ENCODE measurements at regions not wholly inside any gene's neighbourhood (a gene's known extent, or its start where the extent isn't known, plus 50 kb on each side); places are given as distances from the start of the nearest gene placed in this dataset.

- Histone ChIP-seq H3K9ac (ENCODE audit: low read length in 3 of 3) (no peak overlapping the region), H3K4me3 (ENCODE audit: low read length in 3 of 3) (no peak overlapping the region), H3K27me3 (ENCODE audit: control insufficient read depth, insufficient read depth, low read length) (no peaks in the 10 kb centered on the region), H3K36me3 (ENCODE audit: control insufficient read depth in 2 of 3, insufficient read depth in 3 of 3, low read length in 3 of 3) (no peaks in the 10 kb centered on the region), H3K4me1 (ENCODE audit: control insufficient read depth in 2 of 3, insufficient read depth in 2 of 3, low read depth in 1 of 3, low read length in 3 of 3) (no peaks in the 10 kb centered on the region), H3K27ac (ENCODE audit: low read depth in 2 of 2, low read length in 2 of 2) (no peak overlapping the region), H3K9me3 (ENCODE audit: control insufficient read depth in 2 of 3, insufficient read depth in 1 of 3, low read length in 3 of 3) (no peaks in the 10 kb centered on the region)
- no peak for DNase-seq
- FAIRE-seq, result no peak
- intact Hi-C loops (cut with DNase I), result no loop called here
- TF ChIP-seq CTCF (IDR thresholded peaks at IDR 0.05; ENCODE audit: borderline replicate concordance, extremely low read depth, insufficient read depth), result no peak
These were observed 1122.1 kb downstream of the XPNPEP1 start for GRCh38 chr10:108801220-108801619.

GRCh38 chr10:108797573-108797972 lies 1125.7 kb downstream of the XPNPEP1 start:
- Histone ChIP-seq H3K36me3 (ENCODE audit: control insufficient read depth in 2 of 3, insufficient read depth in 3 of 3, low read length in 3 of 3) (no peaks in the 10 kb centered on the region), H3K27ac (ENCODE audit: low read depth in 2 of 2, low read length in 2 of 2) (no peak overlapping the region), H3K9me3 (ENCODE audit: control insufficient read depth in 2 of 3, insufficient read depth in 1 of 3, low read length in 3 of 3) (no peaks in the 10 kb centered on the region), H3K9ac (ENCODE audit: low read length in 3 of 3) (no peak overlapping the region), H3K4me1 (ENCODE audit: control insufficient read depth in 2 of 3, insufficient read depth in 2 of 3, low read depth in 1 of 3, low read length in 3 of 3) (no peaks in the 10 kb centered on the region), H3K4me3 (ENCODE audit: low read length in 3 of 3) (no peak overlapping the region), H3K27me3 (ENCODE audit: control insufficient read depth, insufficient read depth, low read length) (no peaks in the 10 kb centered on the region)
- no peak for DNase-seq
- TF ChIP-seq CTCF (IDR thresholded peaks at IDR 0.05; ENCODE audit: borderline replicate concordance, extremely low read depth, insufficient read depth), result no peak
- no peak for FAIRE-seq
- intact Hi-C loops (cut with DNase I), result no loop called here

GRCh38 chr10:108791794-108792474 lies 1131.4 kb downstream of the XPNPEP1 start:
- no peak for FAIRE-seq
- intact Hi-C loops (cut with DNase I), result no loop called here

More at GRCh38 chr10:108791794-108792474, 1131.4 kb downstream of the XPNPEP1 start:
- TF ChIP-seq CTCF (IDR thresholded peaks at IDR 0.05; ENCODE audit: borderline replicate concordance, extremely low read depth, insufficient read depth), result no peak
- H3K9ac ChIP-seq (ENCODE audit: low read length in 3 of 3), result no peak overlapping the region
- H3K9me3 ChIP-seq (ENCODE audit: control insufficient read depth in 2 of 3, insufficient read depth in 1 of 3, low read length in 3 of 3), result no peaks in the 10 kb centered on the region
- no peaks in the 10 kb centered on the region for H3K27me3 ChIP-seq (ENCODE audit: control insufficient read depth, insufficient read depth, low read length)
- H3K36me3 ChIP-seq (ENCODE audit: control insufficient read depth in 2 of 3, insufficient read depth in 3 of 3, low read length in 3 of 3), result no peaks in the 10 kb centered on the region
- DNase-seq, result no peak
- no peaks in the 10 kb centered on the region for H3K4me1 ChIP-seq (ENCODE audit: control insufficient read depth in 2 of 3, insufficient read depth in 2 of 3, low read depth in 1 of 3, low read length in 3 of 3)
- no peak overlapping the region for H3K4me3 ChIP-seq (ENCODE audit: low read length in 3 of 3)
- H3K27ac ChIP-seq (ENCODE audit: low read depth in 2 of 2, low read length in 2 of 2), result no peak overlapping the region

Measured in kidney (tissue), 13 donors.